GM21737 (cell line): ENCODE measurements at regions not wholly inside any gene's neighbourhood (a gene's known extent, or its start where the extent isn't known, plus 50 kb on each side); places are given as distances from the start of the nearest gene placed in this dataset.

Source experiments
- ATAC-seq: cut with Tn5 transposase; IDR thresholded peaks from one replicate; pipeline ENCODE4 v1.9.1; 2021; ENCODE audit warnings: mild to moderate bottlenecking, moderate library complexity; ENCODE audit not compliant: unreplicated experiment

DNA sequence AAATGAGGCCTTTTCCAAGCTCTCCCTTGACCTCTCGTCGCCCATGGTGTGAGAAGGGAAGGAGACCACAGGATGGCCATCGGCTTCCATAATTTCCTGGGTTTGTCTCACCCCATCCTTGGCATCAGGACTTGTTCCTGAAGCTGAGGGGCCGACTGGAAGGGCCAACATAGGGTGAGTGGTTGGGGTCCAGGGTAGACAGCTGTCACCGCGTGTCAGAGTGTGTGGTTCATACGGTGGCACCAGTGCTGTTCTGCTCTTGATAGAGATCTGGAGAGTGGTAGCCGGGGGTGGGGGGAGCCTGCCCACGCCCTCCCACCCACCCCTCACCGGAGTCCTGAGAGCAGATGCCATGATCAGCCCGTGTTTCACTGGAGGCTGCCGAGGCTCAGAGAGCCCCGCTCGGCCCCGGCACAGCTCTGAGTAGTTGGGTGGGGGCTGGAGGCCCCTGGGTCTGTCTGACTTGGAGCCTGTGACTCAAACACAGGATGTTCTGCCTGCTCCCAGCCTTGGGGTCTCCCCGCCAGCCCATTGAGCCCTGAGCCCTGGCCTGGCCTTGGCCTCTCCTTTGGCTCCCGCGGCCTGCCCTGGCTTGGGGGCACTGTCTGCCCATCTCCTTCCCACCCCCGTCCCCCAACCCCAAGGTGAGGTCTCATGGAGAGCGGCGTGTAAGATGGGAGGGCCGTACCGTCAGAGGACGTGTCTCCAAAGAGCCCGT lies 53.1 kb upstream of the IER5L start:
- no peak for ATAC-seq

DNA sequence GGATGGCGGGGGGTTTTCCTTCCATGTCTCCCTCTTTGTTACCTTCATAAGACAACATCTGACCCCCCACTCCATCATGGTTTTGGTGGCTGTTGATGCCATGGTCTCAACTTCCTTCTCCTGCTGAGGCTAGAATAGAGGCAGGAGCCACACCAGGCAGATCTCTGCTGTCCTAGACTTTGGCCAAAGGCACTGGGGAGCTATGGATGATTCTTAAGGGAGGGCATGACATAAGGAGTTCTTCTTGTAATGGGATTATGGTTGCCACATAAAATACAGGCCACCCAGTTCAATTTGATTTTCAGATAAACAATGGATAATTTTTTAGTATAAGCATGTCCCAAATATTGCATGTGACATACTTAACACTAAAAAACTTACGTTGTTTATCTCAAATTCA lies 52.2 kb upstream of the IER5L start:
- no peak for ATAC-seq
